ENCODE measurements at regions not wholly inside any gene's neighbourhood (a gene's known extent, or its start where the extent isn't known, plus 50 kb on each side); places are given as distances from the start of the nearest gene placed in this dataset.
"Not testable (repeated sequence)": the region's sequence is repeated elsewhere in the genome, so short reads cannot be mapped to it uniquely, and the experiment has no call there.

DNA sequence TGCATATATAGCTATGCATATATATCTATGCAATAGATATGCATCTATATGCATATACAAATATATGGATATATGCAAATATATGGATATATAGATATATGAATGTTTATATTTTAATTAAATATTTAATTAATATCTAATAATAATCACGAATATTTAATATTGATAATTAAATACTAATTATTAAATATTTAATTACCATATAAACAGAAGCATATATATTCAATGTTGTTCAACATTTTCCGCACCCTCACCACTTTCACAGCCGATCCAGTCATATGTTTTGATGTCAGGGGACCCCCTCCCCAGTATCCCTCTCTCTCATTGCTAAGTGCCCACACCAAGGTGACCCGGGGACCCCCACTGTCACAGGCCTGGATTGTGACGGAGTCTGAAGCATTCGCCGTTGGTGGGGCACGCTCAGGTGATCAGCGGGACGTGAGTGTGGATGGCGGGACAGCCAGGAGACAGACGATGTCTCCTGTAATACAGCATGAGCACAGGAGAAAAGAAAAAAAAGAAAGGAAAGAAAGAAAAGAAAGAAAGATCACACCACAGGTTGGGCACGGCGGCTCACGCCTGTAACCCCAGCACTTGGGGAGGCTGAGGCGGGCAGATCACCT is 199.7 kb downstream of the CRLF2 start:
- no peak for DNase-seq (ENCODE audit: low read depth)

DNA sequence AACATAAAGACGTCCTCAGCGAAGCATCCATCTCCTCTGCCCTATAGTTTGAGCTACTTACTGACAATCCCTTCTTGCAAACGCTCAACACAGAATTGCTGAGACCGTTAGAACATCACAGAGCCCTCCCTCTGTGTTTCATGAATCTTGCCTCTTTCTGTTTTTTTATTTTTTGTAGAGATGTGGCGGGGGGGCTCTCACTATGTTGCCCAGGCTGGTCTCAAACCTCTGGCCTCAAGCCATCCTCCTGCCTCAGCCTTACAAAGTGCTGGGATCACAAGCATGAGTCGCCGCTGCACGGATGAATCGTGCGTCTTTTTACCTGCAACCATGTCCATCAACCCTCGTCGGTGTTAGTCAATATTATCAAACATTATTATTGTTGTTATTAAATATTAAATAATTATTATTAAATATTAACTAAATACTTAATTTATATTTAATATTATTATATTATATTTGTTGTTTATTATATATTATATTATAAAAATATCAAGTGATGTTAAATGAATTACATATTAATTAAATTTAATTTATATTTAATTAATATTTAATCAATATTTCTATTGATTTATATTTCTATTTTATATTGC is 200.7 kb downstream of the CRLF2 start:
- DNase-seq (ENCODE audit: low read depth), result no peak

DNA sequence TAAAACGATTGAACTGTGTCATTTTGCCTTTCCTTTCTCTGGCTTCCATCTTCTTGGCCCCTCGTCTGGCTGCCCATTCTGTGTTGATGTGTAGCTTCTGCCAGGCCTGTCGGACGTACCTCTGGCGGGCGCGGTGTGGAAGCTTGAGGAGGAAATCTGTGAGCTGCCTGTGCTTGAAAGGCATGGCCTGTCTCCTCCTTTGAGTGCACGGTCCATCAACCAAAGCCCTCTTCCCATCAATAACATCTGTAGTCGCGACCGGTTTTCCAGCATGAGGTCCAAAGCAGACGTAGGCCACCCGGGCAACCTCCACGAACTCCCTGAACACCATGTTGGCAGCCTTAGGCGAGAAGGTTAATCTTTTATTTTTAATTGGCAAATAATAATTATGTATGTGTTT is 202.7 kb downstream of the CRLF2 start:
- DNase-seq (ENCODE audit: low read depth), result no peak

DNA sequence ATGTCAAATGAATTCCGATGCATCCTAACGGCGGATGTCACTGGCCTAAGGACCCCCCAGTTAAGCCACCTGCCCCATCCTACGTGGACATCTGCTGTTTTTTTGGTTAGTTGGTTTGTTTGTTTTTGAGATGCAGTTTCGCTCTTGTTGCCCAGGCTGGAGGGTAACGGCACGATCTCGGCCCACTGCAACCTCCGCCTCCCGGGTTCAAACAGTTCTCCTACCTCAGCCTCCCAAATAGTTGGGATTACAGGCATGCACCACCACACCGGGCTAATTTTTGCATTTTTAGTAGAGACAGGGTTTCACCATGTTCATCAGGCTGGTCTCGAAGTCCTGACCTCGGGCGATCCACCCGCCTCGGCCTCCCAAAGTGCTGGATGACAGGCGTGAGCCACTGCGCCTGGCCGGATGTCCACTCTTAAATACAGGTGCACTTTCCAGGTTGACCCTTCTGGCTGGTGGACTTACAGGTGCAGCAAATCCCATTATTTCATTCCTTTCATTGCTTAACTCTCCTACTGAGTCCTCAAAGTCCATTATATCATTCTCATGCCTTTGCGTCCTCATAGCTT is 206.2 kb downstream of the CRLF2 start:
- DNase-seq (ENCODE audit: low read depth), result no peak

DNA sequence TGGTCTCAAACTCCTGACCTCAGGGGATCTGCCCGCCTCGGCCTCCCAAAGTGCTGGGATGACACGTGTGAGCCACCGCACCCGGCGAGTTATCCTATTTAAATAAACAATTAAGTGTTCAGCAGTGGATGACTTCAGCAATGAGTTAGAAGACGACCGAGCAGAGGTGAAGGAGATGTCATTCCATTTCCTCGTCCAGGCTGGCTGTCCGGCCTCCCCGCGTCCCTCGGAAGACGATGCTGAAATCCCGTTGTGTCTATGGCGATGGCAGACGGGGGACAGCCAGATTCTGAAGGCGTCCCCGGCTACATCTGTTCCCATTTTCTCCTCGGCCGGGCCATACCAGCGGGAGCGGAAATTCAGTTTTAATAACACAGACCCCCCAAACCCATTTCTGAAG is 209.8 kb downstream of the CRLF2 start:
- no peak for DNase-seq (ENCODE audit: low read depth)

DNA sequence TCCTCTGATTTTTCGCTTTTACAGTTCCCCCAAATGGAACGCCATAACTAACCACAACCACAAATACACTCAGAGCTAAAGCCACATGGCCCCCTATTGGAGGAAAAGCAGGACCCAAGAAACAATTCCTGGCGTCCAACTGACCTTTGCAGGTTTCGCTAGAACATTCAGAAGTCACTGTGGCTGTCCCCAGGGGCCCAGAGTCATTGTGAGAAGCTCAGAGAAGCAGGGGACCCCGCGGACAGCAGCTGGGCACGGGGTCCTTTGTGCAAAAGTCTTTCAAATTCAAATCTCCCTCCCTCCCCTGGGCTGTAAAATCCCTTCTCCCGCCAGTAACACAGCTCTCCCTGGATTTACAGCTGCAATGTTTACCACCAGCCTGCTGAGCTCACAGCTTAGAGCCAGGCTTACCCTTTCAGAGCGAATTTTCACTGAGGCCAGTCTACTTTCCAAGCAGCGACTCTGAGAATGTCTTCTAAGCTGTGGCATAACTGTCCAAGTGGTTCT is 214.8 kb downstream of the CRLF2 start:
- no peak for DNase-seq (ENCODE audit: low read depth)

DNA sequence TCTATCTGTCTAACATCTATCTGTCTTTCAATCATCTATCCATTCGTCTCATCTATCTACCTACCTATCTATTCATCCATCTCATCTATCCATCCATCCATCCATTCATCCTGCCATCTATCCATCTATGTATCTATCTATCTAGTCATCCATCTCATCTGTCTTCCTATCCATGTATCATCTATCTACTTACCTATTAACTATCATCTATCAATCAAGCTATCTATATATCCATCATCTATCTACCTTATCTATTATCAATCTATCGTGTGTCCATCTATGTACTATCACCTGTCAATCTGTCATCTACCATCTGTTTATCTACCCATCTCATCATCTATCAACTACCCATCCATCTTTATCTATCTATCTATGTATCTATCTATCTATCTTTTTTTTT is 217.7 kb downstream of the CRLF2 start:
- no peak for DNase-seq (ENCODE audit: low read depth)

DNA sequence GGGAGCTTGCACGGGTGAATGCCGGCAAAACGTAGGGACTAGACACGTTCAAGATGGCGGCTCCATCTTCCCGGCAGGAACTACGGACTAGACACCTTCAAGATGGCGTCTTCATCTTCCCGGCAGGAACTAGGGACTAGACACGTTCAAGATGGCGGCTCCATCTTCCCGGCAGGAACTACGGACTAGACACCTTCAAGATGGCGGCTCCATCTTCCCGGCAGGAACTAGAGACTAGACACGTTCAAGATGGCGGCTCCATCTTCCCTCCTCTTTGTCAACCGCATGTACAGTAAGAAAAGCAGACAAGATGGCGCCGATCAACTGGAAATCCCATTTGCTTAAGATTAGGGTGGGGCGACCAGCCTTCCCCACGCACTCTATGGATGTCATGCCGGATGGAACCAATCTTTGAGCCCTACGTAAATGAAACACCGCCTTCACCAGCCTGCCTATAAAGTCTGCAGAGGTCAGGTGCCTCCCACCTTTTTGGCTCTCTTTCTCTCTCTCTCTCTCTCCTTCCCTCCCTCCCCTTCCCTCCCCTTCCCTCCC is 222.4 kb downstream of the CRLF2 start:
- DNase-seq (ENCODE audit: low read depth), result no peak

DNA sequence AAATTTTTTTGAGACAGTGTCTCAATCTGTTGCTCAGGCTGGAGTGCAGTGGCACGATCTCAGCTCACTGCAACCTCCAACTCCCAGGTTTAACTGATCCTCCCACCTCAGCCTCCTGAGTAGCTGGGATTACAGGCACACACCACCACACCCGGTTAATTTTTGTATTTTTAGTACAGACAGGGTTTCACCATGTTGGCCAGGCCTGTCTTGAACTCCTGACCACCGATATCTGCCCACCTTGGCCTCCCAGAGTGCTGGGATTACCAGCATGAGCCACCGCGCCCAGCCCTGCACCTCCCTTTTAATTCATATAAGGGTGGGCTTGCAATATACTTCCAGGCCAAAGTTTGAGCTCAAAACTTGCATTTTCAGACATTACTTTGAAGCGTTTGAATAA is 223.9 kb downstream of the CRLF2 start:
- DNase-seq (ENCODE audit: low read depth), result not testable (repeated sequence)

DNA sequence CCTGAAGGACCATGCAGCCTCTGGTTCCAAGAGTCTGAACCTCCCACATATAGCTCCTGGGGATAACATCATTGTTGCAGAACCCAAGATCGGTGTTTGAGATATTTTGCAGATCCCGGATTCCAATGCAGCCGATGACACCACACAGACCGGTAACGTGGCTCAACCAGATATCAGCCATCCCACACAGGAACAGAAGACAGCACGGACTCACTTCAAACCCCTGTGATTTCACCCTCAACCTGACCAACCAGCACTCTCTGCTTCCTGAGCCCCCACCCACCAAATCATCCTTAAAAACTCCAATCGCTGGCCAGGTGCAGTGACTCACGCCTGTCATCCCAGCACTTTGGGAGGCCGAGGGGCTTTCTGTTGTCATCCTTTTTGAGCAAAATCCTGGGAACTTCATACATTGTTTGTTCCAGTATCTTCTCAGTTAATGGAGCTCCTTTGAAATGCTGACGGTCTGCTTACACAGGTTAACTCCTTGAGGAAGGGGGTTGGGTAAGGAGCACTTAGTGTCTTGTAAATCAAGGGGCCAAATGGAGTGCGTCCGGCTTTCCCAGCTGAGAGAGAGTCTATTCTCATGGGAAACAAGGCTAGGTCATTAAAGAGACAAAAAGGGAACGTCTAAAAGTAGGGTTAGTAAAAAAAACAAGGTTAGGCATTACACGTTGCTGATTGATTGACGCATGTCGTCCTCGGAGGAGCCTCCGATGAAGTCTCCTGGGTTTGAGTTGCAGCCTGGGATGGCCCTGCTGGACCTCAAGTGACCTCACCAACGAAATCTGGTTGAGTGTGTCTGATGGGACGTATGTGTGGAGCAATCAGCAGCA is 230.4 kb downstream of the CRLF2 start:
- DNase-seq (ENCODE audit: low read depth), result no peak

DNA sequence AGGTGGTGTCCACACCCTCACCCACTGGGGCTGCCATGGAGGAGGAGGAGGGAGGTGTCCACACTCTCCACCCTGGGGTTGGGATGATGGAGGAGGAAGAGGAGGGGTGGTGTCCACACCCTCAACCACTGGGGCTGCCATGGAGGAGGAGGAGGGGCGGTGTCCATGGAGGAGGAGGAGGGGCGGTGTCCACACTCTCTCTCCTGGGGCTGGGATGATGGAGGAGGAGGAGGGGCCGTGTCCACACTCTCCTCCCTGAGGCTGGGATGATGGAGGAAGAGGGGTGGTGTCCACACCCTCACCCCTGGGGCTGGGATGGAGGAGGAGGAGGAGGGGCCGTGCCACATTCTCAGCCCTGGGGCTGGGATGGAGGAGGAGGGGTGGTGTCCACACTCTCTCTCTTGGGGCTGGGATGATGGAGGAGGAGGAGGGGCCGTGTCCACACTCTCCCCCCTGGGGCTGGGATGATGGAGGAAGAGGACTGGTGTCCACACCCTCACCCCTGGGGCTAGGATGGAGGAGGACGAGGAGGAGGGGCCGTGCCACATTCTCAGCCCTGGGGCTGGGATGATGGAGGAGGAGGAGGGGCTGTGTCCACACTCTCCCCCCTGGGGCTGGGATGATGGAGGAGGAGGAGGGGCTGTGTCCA is 231.7 kb downstream of the CRLF2 start:
- no peak for DNase-seq (ENCODE audit: low read depth)

DNA sequence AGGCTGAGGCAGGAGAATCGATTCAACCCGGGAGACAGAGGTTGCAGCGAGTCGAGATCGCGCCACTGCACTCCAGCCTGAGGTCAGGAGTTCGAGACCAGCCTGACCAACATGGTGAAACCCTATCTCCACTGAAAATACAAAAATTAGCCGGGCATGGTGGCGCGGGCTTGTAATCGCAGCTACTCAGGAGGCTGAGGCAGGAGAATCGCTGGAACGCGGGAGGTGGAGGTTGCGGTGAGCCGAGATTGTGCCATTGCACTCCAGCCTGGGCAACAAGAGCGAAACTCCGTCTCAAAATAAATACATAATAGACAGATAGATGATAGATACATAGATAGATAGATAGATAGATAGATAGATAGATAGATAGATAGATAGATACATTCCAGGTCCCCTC is 233.3 kb downstream of the CRLF2 start:
- not testable (repeated sequence) for DNase-seq (ENCODE audit: low read depth)

DNA sequence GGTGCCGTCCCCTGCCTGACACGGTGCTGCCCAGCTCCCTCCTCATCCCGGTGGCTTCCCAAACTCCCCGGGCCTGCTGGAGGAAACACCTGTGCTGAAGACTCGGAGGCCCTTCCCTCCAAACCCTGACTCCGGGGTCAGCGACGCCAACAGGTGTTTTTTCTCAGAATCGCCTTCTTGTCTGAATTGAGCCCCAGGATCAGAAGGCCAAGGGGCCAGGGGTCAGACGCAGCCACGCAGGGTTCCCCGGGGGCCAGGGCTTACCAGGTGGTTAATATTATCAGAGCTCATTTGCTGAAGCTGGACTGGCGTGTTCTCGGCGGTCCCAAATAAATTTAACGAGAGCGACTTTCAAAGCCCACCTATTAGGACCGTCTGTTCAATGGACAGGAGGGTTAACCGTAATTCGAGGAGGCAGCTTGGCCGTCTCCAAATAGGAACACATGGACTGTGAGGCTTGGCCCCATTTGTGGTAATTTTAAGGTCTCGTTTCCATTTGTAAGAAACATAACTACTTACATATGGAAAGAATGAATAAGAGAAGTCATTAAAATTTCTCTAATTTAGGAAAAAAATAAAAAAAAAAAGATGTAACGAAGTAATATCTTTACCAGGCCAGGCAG is 239.3 kb downstream of the CRLF2 start:
- DNase-seq (ENCODE audit: low read depth), result no peak

DNA sequence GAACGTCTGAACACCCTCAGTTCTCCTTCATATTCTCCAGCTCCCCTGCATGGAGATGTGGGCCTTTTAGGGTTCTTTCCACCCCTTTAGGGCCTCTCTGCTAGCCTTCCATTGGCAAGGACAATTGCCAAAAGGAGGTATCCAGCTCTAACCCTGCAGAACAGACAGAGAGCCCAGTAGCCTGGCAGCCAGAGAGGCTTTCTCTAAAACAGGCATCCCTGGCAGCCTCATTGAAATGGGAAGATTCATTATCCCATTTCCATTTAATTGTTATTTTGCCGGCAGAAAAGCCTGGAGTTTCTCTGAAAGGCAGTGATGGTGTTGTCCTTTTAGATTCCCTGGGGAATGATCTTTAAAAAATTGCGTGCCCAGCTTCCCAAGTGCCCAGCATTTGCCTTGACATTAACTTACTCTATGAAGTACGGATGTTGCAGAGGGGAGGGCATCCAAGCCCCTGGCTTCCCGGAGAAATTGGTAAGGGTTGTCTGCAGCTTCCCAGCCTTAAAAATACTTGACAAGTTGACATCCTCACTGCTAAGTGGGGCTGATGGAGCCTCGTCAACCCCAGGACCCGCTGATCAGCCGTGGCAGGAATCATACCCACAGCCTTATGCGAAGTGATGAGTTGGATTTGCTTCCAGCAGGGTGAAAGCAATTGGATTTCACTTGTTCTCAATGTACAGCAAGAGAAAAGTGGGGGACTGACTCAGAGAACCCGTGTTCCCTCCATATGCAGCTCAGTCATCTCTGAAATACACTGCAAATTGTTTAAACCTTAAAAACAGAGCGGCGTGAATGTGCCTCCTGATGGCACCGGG is 244.1 kb downstream of the CRLF2 start:
- no peak for DNase-seq (ENCODE audit: low read depth)

DNA sequence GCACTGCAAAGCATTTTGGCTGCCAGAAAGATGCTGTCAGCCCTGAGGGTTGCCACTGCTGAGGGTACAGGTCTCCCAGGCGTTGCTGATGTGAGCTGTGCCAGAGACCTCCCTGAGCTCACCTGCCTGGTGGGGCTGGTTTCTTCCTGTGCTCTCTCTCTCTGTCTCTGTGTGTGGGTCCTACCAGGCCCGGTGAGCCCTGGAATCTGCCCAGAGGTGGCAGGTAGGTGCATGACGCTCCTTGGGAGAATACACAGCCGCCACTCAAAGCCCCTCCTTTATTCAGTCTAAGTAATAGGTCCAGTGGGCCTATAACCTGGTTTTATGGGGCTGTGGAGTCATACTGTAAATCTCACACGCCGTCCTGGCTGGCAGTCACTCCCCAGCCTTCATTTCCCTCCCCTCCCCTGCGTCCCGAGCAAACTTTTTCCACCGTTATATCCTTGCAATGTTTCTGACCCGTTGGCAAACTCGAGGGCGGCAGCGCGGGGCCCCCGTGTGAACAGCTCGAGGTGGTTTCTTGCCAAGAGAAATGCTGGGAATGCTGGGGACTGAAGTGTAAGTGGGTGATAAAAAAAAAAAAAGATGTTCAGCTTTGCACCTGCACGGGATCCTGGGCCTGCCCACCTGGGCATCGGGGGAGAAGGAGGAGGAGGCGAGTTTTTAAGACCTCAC is 245.9 kb downstream of the CRLF2 start:
- no peak for DNase-seq (ENCODE audit: low read depth)

DNA sequence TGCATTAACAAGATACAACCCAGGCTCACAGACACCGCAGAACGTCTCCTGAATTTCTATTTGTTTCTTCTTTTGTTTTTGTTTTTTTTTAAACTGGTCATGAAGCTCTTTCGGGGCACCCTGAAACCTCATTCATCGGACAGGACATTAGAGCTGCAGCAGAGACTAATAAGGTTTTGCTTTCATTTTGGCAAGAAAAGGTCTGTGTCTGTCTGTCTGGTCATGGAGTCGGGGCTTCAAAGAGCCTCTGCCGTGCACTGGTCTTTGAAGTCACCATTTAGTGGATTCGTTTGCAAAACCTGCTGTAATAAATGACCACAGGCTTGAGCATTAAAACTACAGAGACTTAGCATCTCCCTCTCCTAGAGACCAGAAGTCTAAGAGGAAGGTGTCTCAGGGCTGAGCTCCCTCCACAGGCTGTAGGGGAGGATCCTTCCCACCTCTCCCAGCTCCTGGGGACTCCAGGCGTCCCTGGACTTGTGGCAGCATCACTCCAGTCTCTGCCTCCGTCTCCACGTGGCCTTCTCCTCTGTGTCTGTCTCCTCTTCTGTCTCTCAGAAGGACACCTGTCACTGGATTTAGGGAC is 247.5 kb downstream of the CRLF2 start:
- DNase-seq (ENCODE audit: low read depth), result no peak

DNA sequence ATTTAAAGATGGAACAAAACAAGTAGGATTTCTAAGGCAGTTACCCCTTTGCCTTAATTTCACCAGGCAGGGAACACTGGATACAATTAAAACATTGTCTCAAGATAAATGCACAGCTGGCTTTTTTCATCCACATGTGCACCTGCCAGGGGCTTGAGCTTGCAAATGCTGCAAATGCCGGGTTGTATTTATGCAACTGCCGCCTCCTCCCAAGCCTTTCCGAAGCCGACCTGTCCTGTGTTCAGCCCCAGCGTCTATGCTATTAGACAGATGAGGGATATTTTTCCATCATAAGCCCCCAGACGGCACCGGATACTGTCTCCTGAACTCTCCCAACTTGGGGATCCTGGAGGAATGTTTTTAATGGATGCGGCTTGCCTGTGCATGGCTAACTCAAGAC is 251.6 kb downstream of the CRLF2 start:
- no peak for DNase-seq (ENCODE audit: low read depth)

DNA sequence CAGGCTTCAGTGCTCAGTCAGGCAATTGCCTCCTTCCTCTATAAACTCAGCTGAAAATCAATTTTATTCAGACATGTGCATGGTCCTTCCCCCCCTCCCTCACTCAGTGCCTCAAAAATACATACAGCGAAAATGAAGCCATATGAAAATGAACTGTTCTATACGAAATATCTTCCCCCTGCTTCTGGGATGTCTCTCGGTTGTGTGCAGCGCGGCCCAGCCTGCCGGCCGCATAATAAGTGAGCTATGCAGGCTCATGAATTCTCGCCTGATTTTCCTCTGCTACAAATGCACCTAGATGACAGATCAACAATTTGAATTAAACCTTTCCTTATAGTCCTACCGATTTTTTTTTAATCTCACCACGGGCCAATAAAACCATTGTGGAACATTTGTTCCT is 252.9 kb downstream of the CRLF2 start:
- DNase-seq (ENCODE audit: low read depth), result no peak

DNA sequence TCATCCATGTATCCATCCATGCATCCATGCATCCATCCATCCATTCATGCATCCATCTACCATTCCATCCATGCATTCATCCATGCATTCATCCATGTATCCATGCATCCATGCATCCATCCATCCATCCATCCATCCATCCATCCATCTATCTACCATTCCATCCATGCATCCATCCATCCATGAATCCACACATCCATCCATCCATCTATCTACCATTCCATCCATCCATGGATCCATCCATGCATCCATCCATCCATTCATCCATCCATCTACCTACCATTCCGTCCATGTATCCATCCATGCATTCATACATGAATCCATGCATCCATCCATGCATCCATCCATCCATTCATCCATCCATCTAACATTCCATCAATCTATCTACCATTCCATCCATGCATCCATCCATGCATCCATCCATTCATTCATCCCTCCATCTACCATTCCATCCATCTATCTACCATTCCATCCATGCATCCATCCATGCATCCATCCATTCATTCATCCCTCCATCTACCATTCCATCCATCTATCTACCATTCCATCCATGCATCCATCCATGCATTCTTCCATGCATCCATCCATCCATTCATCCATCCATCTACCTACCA is 257.2 kb downstream of the CRLF2 start:
- DNase-seq (ENCODE audit: low read depth), result not testable (repeated sequence)
